HuH-7 (cell line): ENCODE measurements at regions not wholly inside any gene's neighbourhood (a gene's known extent, or its start where the extent isn't known, plus 50 kb on each side); places are given as distances from the start of the nearest gene placed in this dataset.

Experiments
- DNase-seq: peaks from one replicate; pipeline ENCODE4 v3.0.0; 2011; ENCODE audit warnings: low spot score

DNA sequence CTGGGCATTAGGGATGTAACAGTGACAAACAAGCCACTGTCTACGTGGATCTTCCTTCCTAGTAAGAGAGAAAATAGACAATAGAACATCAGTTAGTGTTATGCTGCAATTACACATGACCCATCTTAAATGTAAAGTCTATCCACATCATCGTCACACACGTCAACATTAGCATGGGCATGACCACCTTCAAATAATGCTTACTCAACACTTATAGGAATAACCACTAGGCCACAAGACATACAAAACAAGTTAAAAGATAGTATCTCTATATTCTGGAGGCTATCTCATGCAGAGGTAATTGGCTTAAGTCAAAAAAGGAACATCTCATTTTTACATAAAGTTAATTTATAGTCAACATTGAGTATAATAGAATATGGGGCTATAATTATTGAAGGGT is 156.5 kb downstream of the MOXD1 start:
- DNase-seq = no peak

DNA sequence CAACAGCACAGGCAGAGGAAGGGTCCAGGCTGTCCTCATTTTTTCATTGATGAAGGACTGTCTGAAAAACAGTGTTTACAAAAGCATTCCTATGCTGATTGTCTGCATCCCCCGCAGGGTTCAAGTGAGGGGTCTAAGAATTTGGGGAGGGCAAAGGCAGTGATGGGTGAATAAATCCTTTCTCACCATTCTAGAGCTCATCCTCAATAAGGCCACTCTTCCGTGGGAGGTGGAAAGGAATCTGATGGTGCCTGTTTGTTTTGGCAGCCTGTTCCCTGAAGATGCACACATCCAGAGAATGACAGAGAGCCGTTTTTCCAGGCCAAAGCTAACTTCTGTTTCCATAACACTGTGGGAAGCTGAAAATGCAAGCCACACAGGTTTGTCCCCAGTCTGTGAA is 164.5 kb downstream of the MOXD1 start:
- no peak for DNase-seq

DNA sequence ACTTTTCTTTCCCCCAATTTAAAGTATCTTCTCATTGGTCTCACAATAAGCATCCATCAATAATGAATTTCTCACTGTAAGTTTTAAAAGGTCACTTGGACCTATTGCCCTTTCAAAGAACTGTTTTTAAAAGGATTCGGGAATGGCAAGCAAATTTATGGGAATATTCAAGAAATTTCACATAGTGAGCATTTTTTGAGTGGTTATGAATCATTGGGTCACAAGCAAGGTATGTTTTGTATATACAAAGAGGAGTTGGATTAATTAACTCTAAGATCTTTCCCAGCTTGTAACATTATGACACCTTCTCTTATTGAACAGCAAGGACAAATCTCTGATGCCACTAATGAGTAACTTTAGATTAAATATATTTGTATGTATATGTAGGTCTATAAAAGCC is 165.0 kb downstream of the MOXD1 start:
- no peak for DNase-seq

DNA sequence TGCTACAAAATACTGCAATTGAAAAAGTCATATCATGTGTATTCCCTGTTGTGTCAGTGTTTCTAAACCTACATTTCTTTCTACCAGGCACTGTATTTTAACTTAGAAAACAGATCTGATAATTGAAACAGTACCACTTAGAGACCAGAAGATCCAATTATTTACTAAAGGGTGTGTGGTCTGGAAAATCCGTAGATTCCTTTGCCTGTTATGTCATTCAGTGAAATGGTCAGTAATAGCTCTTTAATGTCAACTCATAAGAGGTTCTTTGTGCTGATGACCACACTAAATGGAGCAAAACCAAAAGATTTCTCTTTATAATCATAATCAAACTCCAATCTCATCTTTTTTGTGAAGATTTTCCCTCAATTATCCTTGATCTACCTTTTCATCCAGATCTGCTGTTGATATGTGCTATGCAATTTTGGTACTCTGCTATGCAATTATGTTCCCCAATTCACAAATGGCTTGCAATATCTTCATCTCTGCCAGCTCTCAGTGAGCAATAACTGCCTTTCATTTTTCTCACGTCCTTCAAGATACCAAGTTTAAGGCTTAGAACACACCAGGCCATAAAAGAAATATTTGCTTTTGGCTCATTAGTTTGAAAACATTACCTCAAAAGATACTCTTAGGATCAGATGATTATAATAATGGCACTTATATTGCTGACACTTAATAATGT is 165.5 kb downstream of the MOXD1 start:
- no peak for DNase-seq

DNA sequence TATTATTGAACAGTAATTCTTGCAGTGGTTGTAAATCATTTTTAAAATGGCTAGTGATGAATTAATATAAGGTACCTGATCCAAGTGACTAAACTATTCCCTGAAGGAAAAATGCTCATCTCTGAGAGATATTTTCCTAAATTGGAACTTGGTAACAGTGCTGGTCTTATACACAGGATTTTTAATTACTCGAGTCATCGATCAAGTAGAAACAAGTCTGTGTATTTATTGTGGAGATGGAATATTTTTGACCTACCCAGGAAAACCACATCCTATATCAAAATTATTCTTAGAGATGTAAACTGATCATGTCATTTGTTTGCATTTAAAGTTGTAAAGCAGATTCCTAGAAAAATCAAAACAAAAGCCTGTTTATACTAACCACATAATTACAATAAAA is 166.9 kb downstream of the MOXD1 start:
- DNase-seq = no peak

DNA sequence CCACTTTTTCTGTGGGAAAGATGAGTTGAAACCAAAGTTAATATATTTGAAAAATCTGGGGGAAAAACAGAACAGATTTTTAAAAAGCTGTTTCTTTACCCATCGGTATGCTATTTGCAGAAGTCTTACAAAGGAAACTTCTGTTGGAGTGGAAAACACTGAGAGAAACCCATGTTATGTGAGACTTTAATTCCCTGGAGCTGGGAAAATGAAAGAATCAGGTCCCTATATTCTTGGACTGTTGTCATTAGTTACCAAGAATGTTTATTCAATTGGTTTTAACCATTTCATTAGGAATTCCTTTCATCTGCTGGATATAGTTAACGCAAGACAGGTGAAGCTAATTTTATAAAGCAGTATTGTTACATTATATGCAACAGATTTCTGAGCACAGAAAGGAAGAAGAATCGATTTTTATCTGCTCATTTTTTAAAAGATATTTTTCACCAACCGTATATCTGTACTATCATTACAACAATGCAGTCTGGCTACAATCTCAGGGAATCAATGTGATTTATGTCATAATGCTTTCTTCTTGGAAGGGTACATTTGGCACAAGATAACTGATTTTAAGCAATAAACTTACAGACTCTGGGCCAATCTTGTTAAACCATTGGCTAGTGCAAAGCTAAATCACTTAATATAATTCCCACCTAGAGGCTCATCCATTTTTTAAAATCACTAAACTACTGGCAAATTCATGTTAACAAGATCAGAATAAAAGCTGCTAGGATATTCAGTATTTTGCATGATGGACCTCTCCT is 170.0 kb downstream of the MOXD1 start:
- DNase-seq = no peak

DNA sequence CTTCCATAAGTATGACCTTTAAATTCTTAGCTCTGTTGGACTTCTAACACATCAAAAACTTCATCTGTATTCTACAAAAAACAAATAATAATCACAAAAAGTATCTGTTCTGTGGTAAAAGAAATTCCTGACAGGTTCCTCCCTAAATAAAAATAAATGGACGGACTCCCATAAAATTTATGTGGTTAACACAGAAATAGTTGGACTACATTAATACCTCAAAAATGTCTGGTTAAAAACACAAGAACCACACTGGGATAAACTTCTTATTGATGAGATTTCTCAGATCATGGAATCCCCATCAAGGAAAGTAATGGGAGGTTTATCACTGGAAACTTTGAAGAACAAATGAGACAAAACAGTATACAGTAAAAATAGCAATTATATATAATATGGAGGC is 172.4 kb downstream of the MOXD1 start:
- DNase-seq = no peak

DNA sequence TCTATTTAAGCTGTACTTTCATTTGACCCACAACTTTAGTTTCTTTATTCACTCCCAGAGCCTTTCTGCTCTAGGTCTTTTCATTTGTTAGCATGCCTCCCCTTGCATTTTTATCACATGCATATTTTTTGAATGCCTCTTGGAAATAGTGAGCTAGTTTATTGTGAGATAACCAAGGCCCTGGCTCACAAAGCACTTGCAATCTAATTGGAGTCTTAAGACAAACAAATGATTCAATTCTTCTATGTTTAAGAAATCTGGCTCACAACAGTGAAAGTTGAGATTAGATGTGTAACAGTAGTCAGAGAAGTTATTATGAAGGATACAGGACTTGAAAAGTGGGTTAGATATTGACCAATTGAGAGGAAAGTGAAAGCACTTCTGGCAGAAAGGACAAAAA is 173.4 kb downstream of the MOXD1 start:
- DNase-seq = no peak

DNA sequence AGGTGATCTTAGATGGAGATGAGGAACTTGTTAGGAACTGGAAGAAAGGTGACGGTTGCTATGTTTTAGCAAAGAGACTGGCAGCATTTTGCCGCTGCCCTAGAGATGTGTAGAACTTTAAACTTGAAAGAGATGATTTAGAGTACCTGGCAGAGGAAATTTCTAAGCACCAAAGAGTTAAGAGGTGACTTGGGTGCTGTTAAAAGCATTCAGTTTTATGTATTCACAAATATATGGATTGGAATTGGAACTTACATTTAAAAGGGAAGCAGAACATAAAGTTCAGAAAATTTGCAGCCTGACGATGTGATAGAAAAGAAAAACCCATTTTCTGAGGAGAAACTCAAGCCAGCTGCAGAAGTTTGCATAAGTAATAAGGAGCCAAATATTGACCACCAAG is 176.3 kb downstream of the MOXD1 start:
- no peak for DNase-seq

DNA sequence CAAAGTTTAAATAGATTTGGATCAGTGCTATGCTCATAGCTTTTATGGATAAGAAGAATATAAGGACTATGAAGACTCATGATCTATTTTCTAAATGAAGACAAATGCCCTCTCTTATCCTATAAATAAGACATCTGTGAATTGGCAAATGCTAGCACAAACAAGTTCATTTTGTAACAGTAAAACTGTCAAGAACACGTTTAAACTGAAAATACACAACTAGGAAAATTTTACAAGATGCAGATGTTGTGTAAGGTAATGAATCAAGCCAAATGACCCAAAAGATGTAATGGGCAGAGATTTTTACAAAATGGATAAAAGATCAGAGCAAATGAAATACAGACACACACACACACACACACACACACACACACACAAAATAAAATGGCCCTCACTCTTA is 180.5 kb downstream of the MOXD1 start:
- no peak for DNase-seq

DNA sequence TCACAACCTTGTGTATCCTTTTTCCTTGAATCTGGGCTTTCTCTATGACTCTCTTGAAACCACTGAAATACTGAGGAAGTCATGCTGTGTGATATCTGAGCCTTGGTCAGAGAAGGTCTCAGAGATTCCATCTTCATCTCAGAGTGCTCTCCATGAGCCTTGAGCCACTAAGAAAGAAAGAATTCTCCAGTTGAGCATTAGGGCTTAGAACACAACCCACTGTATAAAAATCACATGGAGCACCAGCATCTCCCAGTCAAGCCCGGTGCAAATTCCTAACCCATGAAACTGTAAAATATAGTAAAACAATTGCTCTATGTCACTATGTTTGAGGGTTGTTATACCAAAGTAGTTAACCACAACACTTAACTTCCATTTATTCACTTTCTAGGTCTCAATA is 181.4 kb downstream of the MOXD1 start:
- DNase-seq = no peak

DNA sequence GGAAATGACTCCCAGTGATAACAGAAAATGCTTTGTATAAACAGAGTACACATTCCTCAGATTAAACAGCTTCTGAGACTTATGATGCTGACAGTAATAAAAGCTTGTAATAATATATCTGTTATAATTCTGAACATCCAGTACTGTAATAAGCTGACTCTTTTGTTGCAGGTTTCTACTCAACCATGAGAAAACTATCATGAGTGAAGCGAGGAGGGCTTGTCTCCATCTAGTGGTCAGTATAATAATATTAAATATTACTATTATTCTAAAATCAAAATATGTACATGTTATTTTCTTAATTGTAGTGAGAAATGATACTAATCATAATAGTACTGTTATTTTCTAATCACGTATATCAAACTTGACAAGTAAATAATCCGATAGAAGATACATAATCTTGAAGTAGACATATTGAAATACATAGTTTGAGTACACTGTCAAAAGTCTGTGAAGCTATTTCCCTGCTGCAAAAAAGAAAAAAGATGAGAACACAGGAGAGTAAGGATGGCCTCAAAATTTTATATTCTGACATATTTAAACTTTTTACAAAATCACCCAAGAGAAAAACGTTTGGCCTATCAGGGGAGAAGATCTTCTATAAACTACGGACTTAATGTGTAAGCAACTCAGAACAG is 183.1 kb downstream of the MOXD1 start:
- DNase-seq = peak; percentile 20

DNA sequence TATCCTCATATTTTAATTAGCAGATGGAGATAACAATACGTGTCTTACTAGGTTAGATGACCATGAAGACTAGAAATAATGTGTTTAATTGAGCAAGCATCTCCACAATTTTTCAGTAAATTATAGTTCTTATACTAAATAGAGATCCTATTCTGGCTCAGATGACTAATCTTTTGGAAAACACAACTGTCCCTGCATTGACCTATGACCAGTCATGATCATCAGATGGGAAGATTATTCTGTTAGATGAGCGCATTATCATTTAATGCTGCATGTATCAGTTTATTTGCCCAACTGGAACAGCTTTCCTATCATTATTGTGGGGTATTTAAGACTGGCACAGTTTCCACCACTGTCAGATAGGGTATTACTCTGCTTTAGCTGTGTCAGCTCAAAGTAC is 185.5 kb downstream of the MOXD1 start:
- no peak for DNase-seq

DNA sequence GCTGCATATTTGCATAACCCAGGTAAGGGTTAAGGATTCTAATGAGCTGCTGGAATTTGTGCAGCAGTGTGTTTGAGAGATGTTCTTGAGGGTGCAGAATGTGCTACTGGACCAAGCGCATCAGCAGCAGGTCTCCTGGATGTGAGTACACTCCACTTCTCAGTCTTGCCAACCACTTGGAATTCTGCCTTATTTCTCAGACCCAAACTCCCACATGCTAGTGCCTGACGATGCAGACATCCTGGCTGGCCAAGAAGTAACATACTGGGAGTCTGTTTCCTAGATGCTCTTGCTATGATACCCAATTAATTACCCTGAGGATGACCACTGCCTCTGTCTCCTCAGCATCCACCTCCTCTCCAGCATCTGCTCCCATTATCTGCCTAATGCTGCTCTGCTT is 186.6 kb downstream of the MOXD1 start:
- no peak for DNase-seq

DNA sequence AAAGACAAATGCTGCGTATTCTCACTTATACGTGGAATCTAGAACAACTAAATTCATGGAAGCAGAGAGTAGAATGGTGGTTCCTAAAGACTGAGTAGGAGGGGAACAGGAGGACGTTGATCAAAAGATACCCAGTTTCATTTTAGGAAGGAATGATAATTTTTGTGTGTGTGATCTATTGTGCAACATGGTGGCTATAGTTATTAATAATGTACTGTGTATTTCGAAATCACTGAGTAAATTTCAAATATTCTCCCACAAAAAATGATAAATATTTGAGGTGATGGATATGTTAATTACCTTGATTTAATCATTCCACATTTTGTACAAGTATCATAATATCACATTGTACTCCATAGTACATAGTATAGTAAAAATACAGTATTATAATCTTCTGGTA is 187.5 kb downstream of the MOXD1 start:
- no peak for DNase-seq

DNA sequence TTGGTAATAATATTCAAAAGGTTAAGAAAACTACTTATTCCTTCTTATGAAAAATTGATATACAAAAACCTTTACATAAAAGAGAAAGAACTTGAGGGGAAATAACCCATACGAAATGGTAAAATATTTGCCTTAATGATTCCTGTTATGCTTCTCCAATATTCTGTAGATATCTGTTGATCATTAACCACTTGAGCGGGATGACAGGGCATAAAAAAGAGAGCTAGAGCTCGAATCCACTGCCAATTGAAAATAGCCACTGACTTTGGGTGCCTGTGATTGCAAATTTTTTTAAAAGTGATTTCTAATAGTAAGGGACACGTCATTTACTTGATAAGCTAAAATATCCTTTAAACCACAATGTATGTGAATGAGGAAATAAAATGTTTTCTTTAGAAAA is 188.1 kb downstream of the MOXD1 start:
- peak; percentile 22 for DNase-seq

DNA sequence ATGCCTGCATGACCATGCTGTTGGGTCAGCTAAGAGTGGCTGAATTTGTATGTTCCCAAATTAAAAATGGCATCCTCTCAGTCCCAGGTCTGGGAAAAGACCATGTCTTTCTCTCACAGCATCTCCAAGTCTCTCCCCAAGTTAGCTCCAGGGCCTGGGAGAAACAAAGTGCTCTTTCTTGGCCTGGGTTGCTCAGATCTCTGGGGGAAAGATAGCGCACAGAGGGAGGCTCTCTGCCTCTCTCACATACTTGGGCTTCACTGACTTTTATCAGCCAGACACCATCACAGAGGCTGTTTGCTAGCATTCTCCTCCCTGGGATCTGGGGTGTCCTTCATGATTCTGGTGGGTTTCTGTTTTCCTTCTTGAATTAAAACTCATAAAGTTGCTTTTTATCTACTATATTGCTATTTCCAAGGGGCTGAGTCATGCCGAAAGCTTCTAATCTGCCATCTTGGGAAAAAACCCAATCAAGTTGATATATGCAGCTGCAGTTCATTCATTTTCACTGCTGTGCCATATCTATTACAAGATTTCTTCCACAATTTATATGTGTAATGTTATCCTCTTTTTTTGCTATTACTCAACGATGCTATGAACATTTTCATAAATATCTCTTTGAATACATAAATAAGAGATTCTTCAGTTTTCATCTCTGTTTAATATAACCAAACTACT is 190.2 kb downstream of the MOXD1 start:
- no peak for DNase-seq

DNA sequence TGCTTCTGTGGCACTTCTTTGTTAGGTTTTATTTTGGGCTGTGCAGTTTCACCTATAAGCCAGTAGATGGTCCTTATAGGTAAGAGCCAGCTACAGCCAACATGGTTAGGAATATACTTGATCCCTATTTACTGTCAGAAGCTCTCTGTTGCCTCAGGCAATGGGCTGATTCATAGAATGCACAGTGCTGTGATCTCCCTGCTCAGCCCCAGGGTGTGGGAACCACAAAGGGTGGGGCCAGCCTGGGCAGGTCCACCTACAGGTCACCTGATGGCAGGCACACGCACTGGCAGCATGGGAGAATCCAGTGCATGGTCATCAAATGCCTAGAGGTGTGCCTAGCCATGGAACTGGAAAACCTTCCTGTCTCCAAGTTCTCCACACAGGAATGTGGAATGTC is 191.9 kb downstream of the MOXD1 start:
- DNase-seq = no peak

DNA sequence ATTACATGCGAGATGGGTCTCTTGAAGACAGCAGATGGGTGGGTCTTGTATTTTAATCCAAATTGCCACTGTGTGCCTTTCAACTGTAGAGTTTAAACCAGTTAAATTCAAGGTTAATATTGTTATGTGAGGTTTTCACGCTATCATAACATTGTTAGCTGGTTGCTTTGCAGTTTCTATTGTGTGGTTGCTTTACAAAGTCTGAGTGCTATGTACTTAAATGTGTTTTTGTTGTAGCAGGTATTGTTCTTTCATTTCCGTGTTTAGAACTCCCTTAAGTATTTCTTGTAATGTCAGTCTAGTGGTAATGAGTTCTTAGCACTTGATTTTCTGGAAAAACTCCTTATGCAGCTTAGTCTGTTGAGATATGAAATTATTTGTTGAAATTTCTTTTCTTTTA is 193.3 kb downstream of the MOXD1 start:
- DNase-seq = no peak

DNA sequence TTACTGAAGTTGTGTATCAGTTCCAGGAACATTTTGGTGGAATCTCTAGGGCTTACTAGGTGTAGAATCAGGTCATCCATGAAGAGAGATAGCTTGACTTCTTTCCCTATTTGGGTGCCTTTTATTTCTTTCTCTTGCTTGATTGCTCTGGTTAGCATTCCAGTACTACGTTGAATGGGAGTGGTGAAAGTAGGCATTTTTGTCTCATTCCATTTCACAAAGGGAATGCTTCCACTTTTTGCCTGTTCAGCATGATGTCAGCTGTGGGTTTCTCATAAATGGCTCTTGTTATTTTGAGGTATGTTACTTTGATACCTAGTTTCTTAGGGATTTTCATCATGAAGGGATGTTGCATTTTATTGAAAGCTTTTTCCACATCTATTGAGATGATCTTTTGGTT is 195.3 kb downstream of the MOXD1 start:
- DNase-seq = no peak

DNA sequence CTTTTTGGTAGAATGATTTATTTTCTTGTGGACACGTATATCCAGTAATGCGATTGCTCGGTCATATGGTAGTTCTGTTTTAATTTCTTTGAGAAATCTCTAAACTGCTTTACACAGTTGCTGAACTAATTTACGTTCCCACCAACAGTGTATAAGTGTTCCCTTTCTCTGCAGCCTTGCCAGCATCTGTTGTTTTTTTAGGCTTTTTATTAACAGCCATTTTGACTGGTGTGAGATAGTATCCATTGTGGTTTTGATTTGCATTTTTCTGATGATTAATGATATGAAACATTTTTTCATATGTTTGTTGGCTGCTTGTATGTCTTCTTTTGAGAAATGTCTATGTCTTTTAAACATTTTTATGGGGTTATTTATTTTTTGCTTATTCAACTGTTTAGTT is 196.7 kb downstream of the MOXD1 start:
- DNase-seq = no peak

DNA sequence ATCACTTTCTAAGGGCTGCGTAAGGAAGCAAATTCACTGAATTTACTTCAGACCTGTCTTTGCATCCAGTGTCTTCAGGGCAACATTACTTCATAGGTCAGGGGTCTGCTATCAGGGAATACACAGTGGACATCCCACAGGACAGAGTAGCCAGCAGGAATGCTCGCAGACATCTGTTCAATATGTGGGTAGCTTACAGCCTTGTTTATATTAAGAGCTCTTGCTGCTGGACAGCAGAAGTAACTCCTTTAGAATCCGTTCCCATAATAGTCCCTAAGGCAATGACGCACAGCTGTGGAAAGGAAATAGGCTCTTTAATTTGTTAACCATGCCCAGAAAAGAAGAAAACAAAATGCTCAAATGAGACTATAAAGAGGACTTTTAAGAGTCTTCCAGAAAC is 198.7 kb downstream of the MOXD1 start:
- DNase-seq = no peak

DNA sequence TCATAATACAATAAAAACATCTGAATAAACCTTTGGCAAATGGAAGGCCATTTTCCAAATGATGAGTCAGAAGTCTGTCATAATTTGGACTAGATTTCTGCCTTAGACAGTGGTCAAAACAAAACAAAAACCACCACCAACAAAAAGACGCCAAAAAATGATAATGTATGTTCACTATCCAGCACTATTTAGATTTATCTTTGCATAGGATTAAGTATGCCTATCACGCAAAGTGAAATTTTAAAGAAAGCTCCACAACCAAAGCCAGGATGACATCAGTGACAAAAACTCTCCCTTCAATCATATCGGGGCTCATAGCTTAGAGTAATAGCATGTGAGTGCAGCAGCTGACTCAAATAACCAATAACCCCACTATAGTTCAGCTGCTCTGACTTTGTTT is 201.9 kb downstream of the MOXD1 start:
- DNase-seq = no peak
